A549 (cell line): ENCODE measurements at regions not wholly inside any gene's neighbourhood (a gene's known extent, or its start where the extent isn't known, plus 50 kb on each side); places are given as distances from the start of the nearest gene placed in this dataset.

Experiments used
- CHD2 ChIP-seq: fragments of 150-350 bp; IDR thresholded peaks from 2 replicates; pipeline ENCODE4 v1.6.1; 2014; ENCODE audit warnings: low read length; ENCODE audit not compliant: partially characterized antibody
- CHD4 ChIP-seq: fragments of 200-600 bp; sonication (generic); IDR thresholded peaks from 2 replicates; pipeline ENCODE4 v1.6.1; 2016; ENCODE audit warnings: antibody characterized with exemption, mild to moderate bottlenecking, borderline replicate concordance
- CTCF ChIP-seq: fragments of >200 bp; sonication (Bioruptor Twin); formaldehyde crosslinking; IDR thresholded peaks from 3 replicates; pipeline ENCODE4 v1.5.1; 2016
- GATA3 ChIP-seq: IDR thresholded peaks from 2 replicates; pipeline ENCODE4 v1.6.1; 2012; ENCODE audit warnings: borderline replicate concordance
- MAFK ChIP-seq: fragments of 450-650 bp; IDR thresholded peaks from 2 replicates; pipeline ENCODE4 v1.6.1; 2014; ENCODE audit not compliant: partially characterized antibody
- NFE2L2 ChIP-seq: fragments of 150-350 bp; conservative IDR thresholded peaks from 2 replicates; pipeline ENCODE4 v1.6.1; 2014; ENCODE audit warnings: low read length
- POLR2A ChIP-seq: IDR thresholded peaks from 2 replicates; pipeline ENCODE4 v1.6.1; 2012; ENCODE audit warnings: mild to moderate bottlenecking, low read length
- REST ChIP-seq: fragments of 200-600 bp; sonication (generic); IDR thresholded peaks from 2 replicates; pipeline ENCODE4 v1.6.1; 2016; ENCODE audit warnings: antibody characterized with exemption, mild to moderate bottlenecking, moderate library complexity
- SMC3 ChIP-seq: fragments of >200 bp; sonication (Bioruptor Twin); formaldehyde crosslinking; IDR thresholded peaks from 3 replicates; pipeline ENCODE4 v1.6.1; 2018; ENCODE audit warnings: inconsistent platforms

DNA sequence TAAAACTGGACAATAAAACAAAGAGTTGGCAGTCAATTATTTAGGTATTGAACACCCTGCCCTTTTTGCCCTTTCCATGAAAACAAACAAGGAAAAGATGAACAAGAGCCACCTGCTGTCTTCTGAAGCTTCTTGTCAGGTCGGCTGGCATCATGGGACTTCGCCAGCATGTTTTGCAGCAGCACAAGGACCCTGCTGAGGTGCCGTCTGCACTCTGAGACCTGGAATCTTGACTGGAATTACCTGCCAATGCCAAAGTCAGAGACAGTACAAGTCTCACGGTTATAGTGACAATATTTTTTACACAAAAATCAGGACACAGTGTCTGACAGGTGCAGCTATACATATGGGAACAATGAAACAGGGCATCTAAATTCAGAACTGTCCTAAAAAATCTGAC is 284.5 kb downstream of the GASK1B start:
- TF ChIP-seq REST (no peak), CTCF (no peak), POLR2A (no peak), GATA3 (no peak), SMC3 (no peak), NFE2L2 (no peak), CHD4 (no peak), CHD2 (no peak), MAFK (no peak)
